HG02885 (cell line): ENCODE measurements at regions not wholly inside any gene's neighbourhood (a gene's known extent, or its start where the extent isn't known, plus 50 kb on each side); places are given as distances from the start of the nearest gene placed in this dataset.

Source experiments
- ATAC-seq: cut with Tn5 transposase; IDR thresholded peaks from one replicate; pipeline ENCODE4 v1.9.1; 2021; ENCODE audit warnings: mild to moderate bottlenecking; ENCODE audit not compliant: unreplicated experiment, poor library complexity

GRCh38 chr7:153886506-153887441 is 165.4 kb upstream of the DPP6 start:
- ATAC-seq: no peak

- no peak for ATAC-seq
Observed at GRCh38 chr7:153887749-153888569, 164.2 kb upstream of the DPP6 start.

GRCh38 chr7:153891990-153892389 is 160.2 kb upstream of the DPP6 start:
- no peak for ATAC-seq

GRCh38 chr7:153902862-153903261 is 149.3 kb upstream of the DPP6 start:
- no peak for ATAC-seq

- no peak for ATAC-seq
Observed at GRCh38 chr7:153912211-153912610, 140.0 kb upstream of the DPP6 start.

- no peak for ATAC-seq
Observed at GRCh38 chr7:153920126-153920525, 132.1 kb upstream of the DPP6 start.

GRCh38 chr7:153920897-153921296 is 131.3 kb upstream of the DPP6 start:
- ATAC-seq: no peak

- no peak for ATAC-seq
Observed at GRCh38 chr7:153921408-153921807, 130.8 kb upstream of the DPP6 start.

GRCh38 chr7:153930696-153931095 is 121.5 kb upstream of the DPP6 start:
- no peak for ATAC-seq

- no peak for ATAC-seq
Observed at GRCh38 chr7:153934048-153934447, 118.2 kb upstream of the DPP6 start.

GRCh38 chr7:153934629-153935028 is 117.6 kb upstream of the DPP6 start:
- no peak for ATAC-seq

- ATAC-seq: no peak
Observed at GRCh38 chr7:153935095-153935494, 117.1 kb upstream of the DPP6 start.

- ATAC-seq: no peak
Observed at GRCh38 chr7:153938451-153938850, 113.7 kb upstream of the DPP6 start.

GRCh38 chr7:153939177-153939576 is 113.0 kb upstream of the DPP6 start:
- no peak for ATAC-seq

- ATAC-seq: no peak
Observed at GRCh38 chr7:153939654-153940053, 112.5 kb upstream of the DPP6 start.

- no peak for ATAC-seq
Observed at GRCh38 chr7:153941061-153941460, 111.1 kb upstream of the DPP6 start.

- no peak for ATAC-seq
Observed at GRCh38 chr7:153942036-153942435, 110.2 kb upstream of the DPP6 start.

- no peak for ATAC-seq
Observed at GRCh38 chr7:153943457-153943856, 108.7 kb upstream of the DPP6 start.

- ATAC-seq: no peak
Observed at GRCh38 chr7:153943861-153944260, 108.3 kb upstream of the DPP6 start.

- no peak for ATAC-seq
Observed at GRCh38 chr7:153948060-153948459, 104.1 kb upstream of the DPP6 start.

- ATAC-seq: no peak
Observed at GRCh38 chr7:153951316-153951715, 100.9 kb upstream of the DPP6 start.
